GM19467 (cell line): ENCODE measurements at regions not wholly inside any gene's neighbourhood (a gene's known extent, or its start where the extent isn't known, plus 50 kb on each side); places are given as distances from the start of the nearest gene placed in this dataset.

ENCODE experiments used
- ATAC-seq: cut with Tn5 transposase; IDR thresholded peaks from one replicate; pipeline ENCODE4 v1.9.1; 2021; ENCODE audit warnings: mild to moderate bottlenecking, moderate library complexity; ENCODE audit not compliant: unreplicated experiment

DNA sequence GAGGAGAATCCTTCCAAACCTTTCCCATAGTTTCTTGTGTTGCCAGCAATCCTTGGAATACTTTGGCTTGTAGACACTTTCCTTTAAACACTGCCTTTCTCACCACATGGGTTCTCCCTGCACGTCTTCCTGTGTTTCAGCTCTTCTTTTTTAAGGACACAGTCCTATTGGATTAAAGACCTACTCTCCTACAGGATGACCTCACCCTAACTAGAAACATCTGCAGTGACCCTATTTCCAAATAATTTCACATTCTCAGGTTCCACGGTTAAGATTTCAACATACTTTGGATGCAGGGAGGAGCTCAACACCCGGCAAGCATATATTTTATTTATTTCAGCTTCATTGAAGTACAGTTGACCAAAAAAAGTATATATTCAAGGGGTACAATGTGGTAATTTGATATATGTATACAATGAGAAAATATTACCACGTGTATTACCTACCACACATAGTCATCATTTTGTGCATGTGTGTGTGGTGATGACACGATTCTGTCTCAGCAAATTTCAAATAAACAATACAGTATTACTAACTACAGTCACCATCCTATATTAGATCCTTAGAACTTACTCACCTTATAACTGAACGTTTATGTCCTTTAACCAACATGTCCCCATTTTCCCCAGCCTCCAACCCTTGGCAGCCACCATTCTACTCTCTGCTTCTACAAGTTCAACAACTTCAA is 745.0 kb downstream of the CBLN2 start:
- ATAC-seq: no peak

DNA sequence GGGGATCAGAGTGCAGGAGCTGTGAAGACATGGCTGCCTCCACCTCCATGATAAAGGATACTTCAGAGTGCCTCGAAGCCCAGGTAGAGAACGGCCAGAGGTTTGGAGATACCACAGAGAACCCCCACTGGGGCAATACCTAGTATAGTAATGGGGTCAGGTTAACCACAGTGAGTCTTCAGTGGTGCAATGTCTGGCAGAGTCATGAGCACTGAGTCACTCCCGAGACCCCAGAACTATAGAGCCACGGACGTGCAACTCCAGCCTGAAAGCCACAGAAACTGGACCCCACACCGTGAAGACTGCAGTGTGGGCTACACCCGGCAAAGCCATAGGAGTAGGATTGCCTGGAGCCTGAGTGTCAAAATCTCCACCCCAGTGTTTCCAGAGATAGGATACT is 746.6 kb downstream of the CBLN2 start:
- no peak for ATAC-seq

DNA sequence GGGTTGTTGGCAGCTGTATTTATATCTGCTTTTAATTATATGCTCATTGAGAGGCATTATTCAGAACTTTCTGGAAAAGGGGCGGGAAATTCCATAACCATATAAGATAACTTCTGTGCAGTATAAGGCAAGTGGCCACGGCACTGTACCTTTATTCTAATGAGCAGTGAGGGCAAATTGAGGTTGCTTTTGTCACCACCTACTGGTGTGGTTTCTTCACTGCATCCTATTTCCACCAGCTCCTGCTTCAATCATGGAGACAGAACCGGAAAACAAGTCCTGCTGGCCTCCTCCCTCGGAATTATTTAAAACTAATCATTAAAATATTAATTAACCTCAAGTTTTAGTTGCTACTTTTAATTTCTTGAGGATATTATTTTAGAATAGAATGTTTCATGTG is 759.4 kb downstream of the CBLN2 start:
- ATAC-seq: no peak

DNA sequence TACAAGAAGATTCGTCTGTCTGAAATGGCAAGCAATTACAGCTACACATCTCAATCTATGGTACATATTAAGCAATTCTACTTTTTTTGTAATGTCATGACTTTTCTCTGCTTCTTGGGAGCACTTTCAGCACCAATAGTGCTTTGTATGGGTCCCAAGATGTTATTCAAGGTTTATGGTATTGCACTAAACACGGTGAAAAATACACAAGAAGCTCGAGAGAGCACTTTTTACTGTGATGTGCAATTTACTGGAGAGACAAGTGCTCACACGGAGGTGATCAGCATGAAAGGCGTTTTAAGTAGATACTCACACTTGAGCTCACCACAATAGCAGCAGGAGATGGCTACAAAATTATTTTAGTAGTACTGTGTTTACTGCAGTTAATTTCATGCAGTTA is 783.6 kb downstream of the CBLN2 start:
- no peak for ATAC-seq

DNA sequence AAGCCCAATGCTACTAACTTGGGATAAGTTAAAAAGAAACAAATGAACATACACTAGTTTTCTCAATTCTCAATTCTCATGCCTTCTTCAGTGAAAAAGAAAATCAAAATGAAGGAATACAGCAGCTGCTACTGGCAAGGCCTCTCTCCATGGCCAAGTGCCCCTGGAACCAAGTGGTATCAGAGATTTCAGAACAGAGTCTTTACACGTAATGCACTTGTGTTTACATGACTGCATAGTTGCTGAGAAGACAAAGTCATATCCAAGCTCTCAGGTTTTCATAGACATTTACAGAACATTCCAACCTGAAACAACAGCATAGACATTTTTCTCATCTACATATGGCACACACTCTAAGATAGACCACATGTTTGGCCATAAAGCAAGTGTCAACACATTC is 789.9 kb downstream of the CBLN2 start:
- no peak for ATAC-seq

DNA sequence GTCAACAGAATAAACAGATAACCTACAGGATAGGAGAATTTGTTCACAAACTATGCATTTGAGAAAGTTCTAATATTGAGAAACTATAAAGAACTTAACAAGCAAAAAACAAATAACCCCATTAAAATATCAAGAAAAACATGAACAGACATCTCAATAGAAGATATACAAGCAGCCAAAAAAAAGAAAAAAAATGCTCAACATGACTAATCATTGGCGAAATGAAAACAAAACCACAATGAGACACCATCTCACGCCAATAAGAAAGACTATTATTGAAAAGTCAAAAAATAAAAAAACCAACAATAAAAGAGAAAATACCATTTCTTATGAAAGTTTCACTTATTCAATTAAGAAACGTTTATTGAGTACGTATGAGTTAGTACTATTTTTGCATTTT is 800.5 kb downstream of the CBLN2 start:
- ATAC-seq: no peak

DNA sequence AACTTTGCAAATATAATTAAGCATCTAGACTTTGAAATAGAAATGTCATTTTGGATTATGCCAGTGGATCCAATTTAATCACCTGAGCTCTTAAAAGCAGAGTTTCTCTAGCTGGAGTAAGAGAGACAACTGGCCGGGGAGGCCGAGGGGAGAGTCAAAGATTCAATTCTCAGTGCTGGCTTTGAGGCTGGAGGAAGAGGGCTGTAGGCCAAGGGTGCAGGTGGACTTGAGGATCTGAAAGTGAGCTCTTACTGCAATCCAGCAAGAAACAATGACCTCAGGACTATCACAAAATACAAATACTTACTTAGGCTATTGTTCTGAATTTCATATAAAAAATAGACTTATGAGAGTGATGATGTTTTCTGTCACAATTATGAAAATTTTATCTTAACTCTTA is 814.5 kb downstream of the CBLN2 start:
- no peak for ATAC-seq

DNA sequence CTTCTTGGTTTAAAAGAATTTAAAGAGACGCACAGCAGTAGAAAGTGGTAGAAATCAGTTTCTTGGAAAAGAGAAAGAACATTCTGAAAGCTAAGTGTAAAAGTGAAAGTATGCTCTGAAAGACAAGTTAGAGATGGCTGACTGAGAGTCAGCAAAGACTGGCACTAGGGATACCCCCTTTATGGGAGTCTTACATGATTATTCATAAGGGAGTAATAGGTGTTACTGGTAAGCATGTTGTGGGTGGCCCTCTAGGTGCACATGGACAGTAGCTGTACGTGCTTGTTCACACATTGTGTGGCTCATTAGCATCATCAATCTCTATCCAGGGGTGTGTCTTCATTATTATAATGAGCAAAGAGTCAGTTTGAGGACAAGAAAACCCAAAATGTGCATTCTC is 816.2 kb downstream of the CBLN2 start:
- no peak for ATAC-seq

DNA sequence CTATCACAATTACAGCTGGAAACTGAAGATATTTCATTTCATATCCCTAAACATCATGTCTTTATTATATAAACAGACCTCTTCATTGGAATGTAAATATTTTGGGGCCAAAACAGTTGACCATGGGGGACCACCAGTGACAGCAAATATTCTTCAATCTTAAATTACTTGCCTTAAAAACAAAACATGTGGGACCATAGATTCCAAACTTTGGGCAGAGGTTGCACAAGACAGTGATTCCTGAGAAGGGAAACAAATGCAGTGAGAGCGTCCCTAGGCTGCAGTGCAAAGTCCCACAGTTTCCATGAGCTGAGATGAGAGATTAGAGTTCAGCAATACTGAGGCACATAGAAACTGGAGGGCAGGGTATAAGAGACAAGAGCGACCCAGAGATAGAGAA is 818.9 kb downstream of the CBLN2 start:
- no peak for ATAC-seq

DNA sequence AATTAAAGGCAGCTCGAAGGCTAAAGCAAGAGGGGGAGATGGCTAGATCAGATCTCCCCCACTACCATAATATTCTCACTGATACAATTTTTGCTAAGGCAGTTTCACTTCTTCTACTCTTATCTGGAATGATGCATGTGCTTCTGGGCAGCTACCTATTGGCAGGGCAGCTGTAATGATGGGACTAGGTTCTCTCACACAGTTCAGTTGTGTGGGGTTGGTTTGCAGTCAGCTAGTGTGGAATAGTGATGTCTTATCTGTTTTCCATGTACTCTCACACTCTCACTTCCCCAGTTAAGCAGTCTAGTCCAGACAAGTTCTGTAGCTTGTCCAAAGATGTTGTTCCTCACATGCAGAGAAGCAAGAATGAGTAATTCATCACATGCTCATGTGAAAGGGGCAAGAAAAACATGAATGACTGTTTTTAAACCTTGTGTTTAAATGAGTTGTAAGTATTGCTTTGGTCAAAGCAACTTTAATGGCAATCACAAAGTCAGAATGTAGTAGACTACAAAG is 836.1 kb downstream of the CBLN2 start:
- ATAC-seq: no peak

DNA sequence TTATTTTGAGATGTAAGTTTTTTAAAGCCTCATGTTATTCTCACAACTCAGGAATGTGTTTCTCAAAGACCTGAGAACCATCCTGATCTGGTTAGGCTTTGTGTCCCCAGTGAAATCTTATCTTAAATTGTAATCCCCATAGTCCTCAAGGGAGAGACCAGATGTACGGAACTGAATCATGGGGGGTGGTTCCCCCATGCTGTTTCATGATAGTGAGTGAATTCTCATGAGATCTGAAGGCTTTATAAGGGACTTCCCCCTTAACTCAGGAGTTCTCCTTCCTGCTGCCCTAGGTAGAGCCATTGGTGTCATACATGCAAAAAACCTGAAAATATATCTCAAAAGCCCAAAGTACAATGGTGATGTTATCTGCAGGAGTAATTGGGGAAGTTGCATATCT is 836.7 kb downstream of the CBLN2 start:
- no peak for ATAC-seq

DNA sequence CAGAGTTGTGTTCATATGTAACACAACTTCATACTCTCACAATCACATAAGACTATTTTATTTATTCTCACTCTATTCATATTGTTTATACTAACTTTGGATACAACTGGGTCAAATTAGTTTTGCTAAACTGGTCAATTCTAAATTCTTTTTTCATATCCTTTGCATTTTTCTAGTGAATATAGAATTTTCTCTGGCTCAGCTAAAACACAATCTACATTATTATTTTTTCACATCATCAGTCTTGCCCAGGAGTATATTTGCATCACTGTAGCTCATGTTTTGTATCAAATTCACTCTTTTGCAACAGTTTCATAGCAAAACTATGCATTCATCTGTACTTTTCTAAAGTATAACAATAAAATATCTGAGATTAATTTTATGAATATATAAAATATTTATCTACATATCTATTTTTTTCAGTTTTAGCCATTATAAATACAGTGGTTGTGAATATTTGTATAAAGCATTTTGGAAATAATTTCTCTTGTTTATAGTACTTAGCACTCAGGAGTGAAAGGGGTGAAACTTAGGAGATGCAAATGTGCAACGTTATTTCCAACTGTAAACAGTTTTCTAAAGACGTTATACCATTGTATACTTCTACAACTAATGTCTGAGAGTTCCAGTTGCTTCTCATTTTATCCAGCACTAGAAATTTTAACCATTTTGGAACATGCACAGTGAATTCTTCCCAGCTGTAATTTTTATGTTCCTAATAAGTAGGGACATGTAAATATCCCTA is 854.6 kb downstream of the CBLN2 start:
- ATAC-seq: no peak

DNA sequence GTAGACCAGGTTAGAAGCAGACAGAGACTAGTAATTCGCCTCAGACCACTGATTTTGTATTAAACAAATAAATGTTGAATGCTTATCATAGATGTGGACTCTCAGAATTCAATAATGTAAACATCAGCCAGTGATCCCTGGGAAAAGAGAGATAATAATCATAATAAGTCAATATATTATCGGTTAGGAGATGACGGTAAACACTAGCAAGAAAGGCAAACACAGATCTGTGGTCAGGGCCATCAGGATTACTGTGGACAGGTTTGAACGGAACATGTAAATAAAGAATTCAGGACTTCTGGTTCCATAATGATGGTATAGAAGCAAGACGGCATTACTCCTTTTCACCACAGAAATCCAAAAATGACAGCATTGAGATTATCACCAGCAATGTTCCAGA is 861.6 kb downstream of the CBLN2 start:
- no peak for ATAC-seq

DNA sequence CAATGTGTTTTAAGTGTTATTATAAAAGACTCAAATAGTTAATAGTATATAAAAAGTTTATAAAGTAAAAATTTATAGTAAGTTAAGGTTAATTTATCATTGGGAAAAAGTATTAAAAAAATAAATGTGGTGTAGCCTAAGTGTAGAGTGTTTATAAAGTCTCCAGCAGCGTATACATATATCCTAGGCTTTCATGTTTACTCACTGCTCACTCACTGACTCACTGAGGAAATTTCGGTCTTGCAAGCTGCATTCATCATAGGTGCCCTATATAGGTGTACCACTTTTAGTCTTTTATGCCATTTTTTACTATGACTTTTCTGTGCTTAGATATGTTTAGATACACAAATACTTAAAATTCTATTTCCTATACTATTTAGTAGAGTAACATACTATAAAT is 866.0 kb downstream of the CBLN2 start:
- ATAC-seq: no peak

DNA sequence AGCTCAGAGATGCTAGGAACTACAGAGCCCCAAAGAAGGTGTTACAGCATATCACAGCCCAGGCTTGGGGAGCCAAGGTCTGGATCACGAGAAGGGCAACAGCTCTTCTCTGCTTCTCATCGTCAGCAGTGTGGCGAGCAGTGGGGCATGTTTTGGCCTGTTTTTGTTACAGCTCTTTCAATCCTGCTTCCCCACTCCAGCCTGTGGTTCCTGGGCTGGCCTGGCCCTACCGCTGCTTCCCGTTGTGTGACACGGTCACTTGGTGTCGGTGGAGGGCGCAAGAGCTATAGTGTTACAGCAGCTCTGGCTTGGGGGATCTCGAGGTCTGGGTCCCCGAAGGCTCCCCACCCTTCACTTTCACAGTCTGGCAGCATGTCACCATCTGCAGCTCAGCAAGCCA is 870.2 kb downstream of the CBLN2 start:
- no peak for ATAC-seq

DNA sequence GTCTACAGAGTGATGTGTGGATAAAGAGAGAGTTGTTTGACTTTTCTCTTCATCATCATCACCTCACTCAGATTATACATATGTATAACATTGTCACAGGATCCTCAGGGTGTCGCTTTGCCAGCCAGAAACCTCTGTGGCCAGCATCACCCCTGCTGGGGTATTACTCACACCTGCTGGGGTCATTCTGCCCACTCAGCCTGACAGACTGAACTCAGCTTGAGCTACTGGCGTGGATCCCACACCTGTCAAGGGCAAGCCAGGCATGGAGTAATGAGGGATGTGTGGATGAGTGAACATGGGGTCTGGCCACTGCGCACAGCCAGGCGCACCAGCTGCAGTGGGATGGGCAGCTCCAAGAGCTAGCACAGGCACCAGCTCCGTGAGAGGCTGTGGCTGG is 870.6 kb downstream of the CBLN2 start:
- no peak for ATAC-seq

DNA sequence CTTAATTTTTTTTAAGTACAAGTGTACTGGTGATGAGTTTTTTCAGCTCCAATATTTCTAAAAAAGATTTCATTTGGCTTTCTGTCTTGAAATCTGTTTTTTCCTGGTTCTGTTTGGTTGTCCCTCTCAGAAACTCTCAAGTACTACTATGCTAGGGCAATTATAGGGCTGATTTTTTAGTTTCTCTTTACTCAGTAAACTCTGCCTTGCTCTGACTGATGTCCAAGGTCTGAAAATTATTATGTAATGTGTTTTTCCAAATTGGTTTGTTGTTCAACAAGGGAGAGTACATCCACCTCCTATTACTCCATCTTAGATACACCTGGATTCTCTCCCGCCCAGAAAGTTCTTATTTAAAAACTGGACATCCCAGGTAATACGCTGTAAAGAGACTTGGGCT is 877.7 kb downstream of the CBLN2 start:
- no peak for ATAC-seq

DNA sequence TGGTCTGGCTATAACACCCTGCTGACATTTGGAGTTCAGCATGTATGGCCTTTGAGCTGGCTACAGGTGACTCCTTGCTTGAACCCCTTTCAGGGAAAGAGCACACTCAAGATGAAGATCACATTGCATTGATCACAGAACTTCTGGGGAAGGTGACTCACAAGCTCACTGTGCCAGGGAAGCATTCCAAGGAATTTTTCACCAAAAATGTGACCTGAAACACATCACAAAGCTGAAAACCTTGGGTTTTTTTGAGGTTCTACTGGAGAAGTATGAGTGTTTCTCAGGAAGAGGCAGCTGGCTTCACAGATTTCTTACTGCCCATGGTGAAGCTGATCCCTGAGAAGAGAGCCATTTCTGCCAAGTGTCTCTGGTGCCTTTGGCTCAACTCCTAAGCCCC is 879.0 kb downstream of the CBLN2 start:
- ATAC-seq: no peak

DNA sequence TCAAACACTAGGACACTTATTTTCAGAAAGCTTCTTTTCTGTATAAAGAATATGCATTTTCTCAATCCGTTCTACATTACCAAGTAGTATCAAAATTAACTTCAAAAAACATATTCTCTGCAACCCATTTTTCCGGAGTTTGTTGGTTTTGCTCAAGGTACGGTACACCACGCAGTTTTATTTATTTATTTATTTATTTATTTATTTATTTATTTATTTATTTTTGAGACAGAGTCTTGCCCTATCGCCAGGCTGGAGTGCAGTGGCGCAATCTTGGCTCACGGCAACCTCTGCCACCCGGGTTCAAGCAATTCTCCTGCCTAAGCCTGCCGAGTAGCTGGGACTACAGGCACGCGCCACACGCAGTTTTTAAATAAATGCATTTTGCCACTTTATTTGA is 900.3 kb downstream of the CBLN2 start:
- ATAC-seq: no peak

DNA sequence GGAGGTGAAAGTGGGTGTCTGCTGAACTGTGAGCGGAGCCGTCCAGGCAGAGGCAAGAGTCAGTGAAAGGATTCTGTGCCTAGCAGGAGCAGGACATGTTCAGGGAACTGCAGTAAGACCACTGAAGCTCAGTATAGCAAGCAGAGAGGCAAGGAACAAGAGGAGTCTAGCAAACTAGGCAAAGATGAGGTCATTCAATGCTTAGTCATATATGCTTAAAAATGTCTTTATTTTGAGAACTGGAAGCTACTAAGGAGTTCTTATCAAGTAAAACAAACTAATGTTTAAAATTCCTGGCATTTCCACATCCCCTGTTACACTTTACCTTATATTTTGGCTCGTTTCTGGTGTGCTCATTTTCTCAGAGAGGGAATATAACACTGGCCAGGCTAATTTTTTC is 913.4 kb downstream of the CBLN2 start:
- no peak for ATAC-seq

DNA sequence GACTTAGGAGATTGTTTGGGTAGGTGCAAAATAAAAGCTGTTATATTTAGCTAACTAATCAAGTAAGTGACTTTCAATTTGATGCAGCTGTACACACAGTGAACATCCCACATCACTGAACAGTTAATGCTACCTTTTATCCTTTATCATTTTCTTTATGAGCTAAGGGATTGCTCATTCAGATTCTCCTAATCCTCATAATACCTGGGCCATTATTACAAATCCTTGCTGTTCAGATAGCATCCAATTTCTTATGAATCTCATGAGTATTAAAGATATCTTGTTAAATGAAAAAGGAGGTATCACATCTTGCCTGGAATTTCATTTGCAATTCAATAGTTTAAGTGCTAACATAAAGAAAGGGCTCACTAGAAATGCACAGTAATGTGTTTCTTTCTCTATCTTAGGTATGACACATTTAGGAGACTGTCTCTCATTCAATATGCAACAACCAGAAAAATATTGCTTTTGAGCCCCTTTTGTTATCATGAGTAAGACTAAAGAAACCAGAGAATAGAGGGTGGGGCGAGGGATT is 918.5 kb downstream of the CBLN2 start:
- ATAC-seq: no peak

DNA sequence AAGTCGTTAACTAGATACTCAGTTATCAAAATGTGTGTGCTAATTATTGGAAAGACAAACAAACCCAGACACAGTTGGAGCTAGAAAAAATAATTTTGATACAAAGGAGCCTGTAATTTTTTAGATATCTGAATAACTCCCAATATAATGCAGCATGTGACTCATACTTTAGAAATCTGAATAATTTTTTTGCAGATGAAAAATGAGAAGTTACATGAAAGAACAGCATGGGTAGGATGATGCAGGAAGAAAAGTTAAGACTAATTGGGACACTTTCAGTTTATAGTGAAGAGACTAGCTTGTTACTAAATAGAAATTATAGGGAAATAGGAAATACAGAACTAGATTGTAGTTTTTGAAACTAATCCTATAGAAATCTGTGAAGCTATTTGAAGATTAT is 945.8 kb downstream of the CBLN2 start:
- ATAC-seq: no peak
